Activated CD4-positive, alpha-beta T cell treated with anti-CD3 and anti-CD28 coated beads, Interleukin-2, amount 10 ng/mL, durations not matched to agents 7 days and 5 days (primary cell): ENCODE measurements at regions not wholly inside any gene's neighbourhood (a gene's known extent, or its start where the extent isn't known, plus 50 kb on each side); places are given as distances from the start of the nearest gene placed in this dataset.

ENCODE experiments used
- CTCF ChIA-PET: fragments of 350-600 bp; sonication (Branson Sonifier 250); formaldehyde crosslinking; loops from one replicate; lab custom pipeline; 2021; ENCODE audit warnings: antibody characterized with exemption; lab: Charles Lee
- POLR2A ChIA-PET: fragments of 350-600 bp; sonication (Branson Sonifier 250); formaldehyde crosslinking; loops from one replicate; lab custom pipeline; 2021; ENCODE audit warnings: antibody characterized with exemption; lab: Charles Lee
- DNase-seq: peaks from one replicate; pipeline ENCODE4 v3.0.0-alpha.2; 2020
- H3K27ac Mint-ChIP-seq: one replicate; pipeline ENCODE4 v1.8.0; 2021; ENCODE audit warnings: mild to moderate bottlenecking, moderate library complexity, mixed read lengths
- H3K27me3 Mint-ChIP-seq: one replicate; pipeline ENCODE4 v1.8.0; 2021; ENCODE audit warnings: mixed read lengths
- H3K36me3 Mint-ChIP-seq: one replicate; pipeline ENCODE4 v1.8.0; 2021; ENCODE audit warnings: low read depth, mixed read lengths
- H3K4me1 Mint-ChIP-seq: one replicate; pipeline ENCODE4 v1.8.0; 2021; ENCODE audit warnings: mixed read lengths
- H3K4me3 Mint-ChIP-seq: one replicate; pipeline ENCODE4 v1.8.0; 2021; ENCODE audit warnings: mild to moderate bottlenecking, moderate library complexity, mixed read lengths
- H3K9me3 Mint-ChIP-seq: one replicate; pipeline ENCODE4 v1.8.0; 2021; ENCODE audit warnings: mixed read lengths

DNA sequence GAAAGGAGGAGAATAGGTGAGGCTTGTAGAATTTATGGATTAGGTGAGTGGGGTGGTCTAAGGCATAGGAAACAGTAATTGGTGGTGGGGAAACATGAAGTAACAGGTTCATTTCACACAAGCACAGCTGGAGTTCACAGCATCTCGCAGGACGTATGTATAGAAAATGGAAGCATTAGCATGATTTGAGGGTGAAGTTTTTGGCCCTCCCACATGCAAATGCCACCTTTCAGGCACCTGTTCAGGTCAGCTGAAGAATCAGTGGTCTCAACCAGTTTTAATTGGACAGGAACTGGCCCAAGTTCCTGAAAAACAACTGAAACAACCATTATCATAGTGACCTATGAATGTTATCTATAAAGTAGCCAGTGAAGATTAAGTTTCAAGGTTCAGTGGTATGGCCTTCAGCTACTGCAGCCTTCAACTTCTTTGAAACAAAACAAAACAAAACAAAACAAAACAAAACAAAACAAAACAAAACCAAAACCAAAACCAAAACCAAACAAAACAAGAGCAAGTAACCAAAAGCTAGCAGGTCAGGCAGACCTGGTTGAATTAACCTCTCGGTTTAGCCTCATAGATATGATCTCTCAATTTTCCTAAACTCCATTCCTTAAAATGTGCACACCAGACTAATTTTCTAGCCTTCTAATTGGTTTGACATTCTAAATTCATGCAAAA lies 102.1 kb upstream of the SPHKAP start:
- H3K4me1 Mint-ChIP-seq, result no peaks in the 10 kb centered on the region
- ChIA-PET POLR2A (interaction anchor here (0.7 kb wide), 1 partner anchor 412 kb away, joined by 5 read pairs; no protein-coding TSS in a partner anchor), CTCF (no interaction called here)
- no peaks in the 10 kb centered on the region for H3K27me3 Mint-ChIP-seq
- H3K4me3 Mint-ChIP-seq, result no peak overlapping the region
- no peaks in the 10 kb centered on the region for H3K36me3 Mint-ChIP-seq
- no peak for DNase-seq
- no peaks in the 10 kb centered on the region for H3K9me3 Mint-ChIP-seq
- no peak overlapping the region for H3K27ac Mint-ChIP-seq

DNA sequence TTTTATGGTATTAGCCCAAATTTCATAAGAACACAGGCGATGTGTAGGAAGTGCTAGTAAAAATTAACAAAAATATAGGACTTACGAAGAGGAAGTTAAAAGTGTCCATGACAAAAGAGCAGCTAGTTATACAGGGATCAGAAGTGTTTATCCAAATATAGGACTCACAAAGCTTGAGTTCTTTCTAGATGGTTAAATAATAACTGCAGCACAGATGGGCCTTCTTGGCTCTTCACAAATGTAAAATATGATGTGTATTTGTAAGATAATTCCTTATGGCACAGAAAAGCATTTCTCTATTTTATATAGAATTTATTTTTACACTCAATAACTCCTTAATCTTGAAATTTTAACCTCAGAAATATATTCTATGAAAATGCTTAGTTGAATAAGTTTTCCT lies 100.9 kb upstream of the SPHKAP start:
- Mint-ChIP-seq H3K9me3 (no peaks in the 10 kb centered on the region), H3K4me1 (no peaks in the 10 kb centered on the region), H3K4me3 (no peak overlapping the region), H3K27me3 (no peaks in the 10 kb centered on the region), H3K36me3 (no peaks in the 10 kb centered on the region), H3K27ac (no peak overlapping the region)
- ChIA-PET POLR2A (no interaction called here), CTCF (no interaction called here)
- no peak for DNase-seq

DNA sequence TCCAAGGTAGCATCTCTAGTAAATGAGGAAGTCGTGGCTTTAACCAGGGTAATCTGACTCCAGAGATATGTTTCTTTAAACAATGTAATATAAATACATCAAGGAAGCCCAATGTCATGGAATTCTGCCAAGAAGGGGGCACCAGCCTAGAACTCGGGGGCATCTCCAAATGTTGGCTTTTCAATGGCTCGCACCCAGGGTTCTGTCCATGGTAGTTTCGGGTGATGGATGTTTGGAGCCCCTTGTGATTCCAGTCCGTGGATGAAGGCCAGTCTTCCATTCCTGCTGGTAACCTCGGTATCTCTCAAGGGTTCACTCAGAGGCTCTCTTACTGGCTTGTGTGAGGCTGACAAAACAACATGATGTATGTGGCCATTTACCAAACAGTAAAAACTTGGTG lies 91.7 kb upstream of the SPHKAP start:
- H3K27ac Mint-ChIP-seq, result no peak overlapping the region
- H3K4me3 Mint-ChIP-seq, result no peak overlapping the region
- no peak for DNase-seq
- CTCF ChIA-PET, result no interaction called here
- peaks cover 2% of the 10 kb centered on the region for H3K9me3 Mint-ChIP-seq
- no peaks in the 10 kb centered on the region for H3K36me3 Mint-ChIP-seq
- H3K27me3 Mint-ChIP-seq, result no peaks in the 10 kb centered on the region
- no peaks in the 10 kb centered on the region for H3K4me1 Mint-ChIP-seq
- POLR2A ChIA-PET, result no interaction called here

GRCh38 chr2:228269351-228269750 lies 87.9 kb upstream of the SPHKAP start:
- H3K27ac Mint-ChIP-seq, result no peak overlapping the region
- no peaks in the 10 kb centered on the region for H3K4me1 Mint-ChIP-seq
- DNase-seq, result no peak
- H3K9me3 Mint-ChIP-seq, result peaks cover 2% of the 10 kb centered on the region
- ChIA-PET CTCF (no interaction called here), POLR2A (no interaction called here)
- no peak overlapping the region for H3K4me3 Mint-ChIP-seq
- H3K27me3 Mint-ChIP-seq, result no peaks in the 10 kb centered on the region
- no peaks in the 10 kb centered on the region for H3K36me3 Mint-ChIP-seq

GRCh38 chr2:228268756-228269155 lies 87.3 kb upstream of the SPHKAP start:
- ChIA-PET POLR2A (no interaction called here), CTCF (no interaction called here)
- no peaks in the 10 kb centered on the region for H3K27me3 Mint-ChIP-seq
- H3K4me3 Mint-ChIP-seq, result no peak overlapping the region
- peaks cover 2% of the 10 kb centered on the region for H3K9me3 Mint-ChIP-seq
- DNase-seq, result no peak
- H3K27ac Mint-ChIP-seq, result no peak overlapping the region
- H3K4me1 Mint-ChIP-seq, result no peaks in the 10 kb centered on the region
- no peaks in the 10 kb centered on the region for H3K36me3 Mint-ChIP-seq

DNA sequence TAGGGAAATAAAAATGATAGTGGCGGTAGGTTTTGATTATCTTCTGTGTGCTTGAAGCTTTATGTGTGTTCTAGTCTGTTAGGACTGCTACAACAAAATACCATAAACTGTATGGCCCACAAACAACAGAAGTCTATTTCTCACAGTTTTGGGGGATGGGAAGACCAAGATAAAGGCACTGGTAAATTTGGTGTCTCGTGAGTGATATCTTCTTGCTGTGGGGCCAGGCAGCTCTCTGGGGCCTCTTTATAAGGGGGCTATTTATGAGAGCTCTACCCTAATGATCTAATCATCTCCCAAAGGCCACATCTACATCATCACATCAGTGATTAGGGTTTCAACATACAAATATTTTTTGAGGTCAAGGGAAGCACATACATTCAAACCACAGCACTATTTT lies 86.8 kb upstream of the SPHKAP start:
- Mint-ChIP-seq H3K27ac (no peak overlapping the region), H3K4me1 (no peaks in the 10 kb centered on the region), H3K27me3 (no peaks in the 10 kb centered on the region), H3K36me3 (no peaks in the 10 kb centered on the region), H3K4me3 (no peak overlapping the region), H3K9me3 (peaks cover 2% of the 10 kb centered on the region)
- POLR2A ChIA-PET, result no interaction called here
- CTCF ChIA-PET, result interaction anchor here (0.5 kb wide), 1 partner anchor 221 kb away, joined by 3 read pairs; no protein-coding TSS in a partner anchor
- no peak for DNase-seq

DNA sequence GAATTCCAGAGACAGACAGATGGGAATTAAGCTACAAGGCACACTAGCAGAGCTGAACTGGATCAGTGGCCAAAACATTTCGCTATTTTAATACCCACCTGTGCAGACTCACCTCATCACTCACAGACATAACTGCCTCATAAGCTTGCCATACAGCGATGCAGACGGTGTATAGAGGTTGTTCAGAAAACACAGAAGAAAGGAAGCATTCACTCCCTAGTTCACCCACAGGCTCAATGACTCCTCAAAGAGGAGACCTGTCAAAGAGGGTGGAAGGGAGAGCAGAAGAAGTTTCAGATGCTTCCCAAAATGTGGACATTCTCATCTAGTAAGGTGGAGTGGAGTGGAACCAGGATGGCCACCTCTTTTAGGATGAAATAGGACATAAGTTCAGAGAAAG lies 81.7 kb upstream of the SPHKAP start:
- ChIA-PET CTCF (interaction anchor here (0.5 kb wide), 1 partner anchor 690 kb away, joined by 3 read pairs; no protein-coding TSS in a partner anchor), POLR2A (no interaction called here)
- Mint-ChIP-seq H3K4me3 (no peak overlapping the region), H3K9me3 (peaks cover 8% of the 10 kb centered on the region), H3K4me1 (no peaks in the 10 kb centered on the region), H3K27me3 (no peaks in the 10 kb centered on the region), H3K36me3 (no peaks in the 10 kb centered on the region), H3K27ac (no peak overlapping the region)
- no peak for DNase-seq

GRCh38 chr2:228261546-228261945 lies 80.1 kb upstream of the SPHKAP start:
- ChIA-PET POLR2A (no interaction called here), CTCF (no interaction called here)
- peaks cover 8% of the 10 kb centered on the region for H3K9me3 Mint-ChIP-seq
- H3K27me3 Mint-ChIP-seq, result no peaks in the 10 kb centered on the region
- H3K27ac Mint-ChIP-seq, result no peak overlapping the region
- no peak for DNase-seq
- no peaks in the 10 kb centered on the region for H3K36me3 Mint-ChIP-seq
- no peaks in the 10 kb centered on the region for H3K4me1 Mint-ChIP-seq
- no peak overlapping the region for H3K4me3 Mint-ChIP-seq

DNA sequence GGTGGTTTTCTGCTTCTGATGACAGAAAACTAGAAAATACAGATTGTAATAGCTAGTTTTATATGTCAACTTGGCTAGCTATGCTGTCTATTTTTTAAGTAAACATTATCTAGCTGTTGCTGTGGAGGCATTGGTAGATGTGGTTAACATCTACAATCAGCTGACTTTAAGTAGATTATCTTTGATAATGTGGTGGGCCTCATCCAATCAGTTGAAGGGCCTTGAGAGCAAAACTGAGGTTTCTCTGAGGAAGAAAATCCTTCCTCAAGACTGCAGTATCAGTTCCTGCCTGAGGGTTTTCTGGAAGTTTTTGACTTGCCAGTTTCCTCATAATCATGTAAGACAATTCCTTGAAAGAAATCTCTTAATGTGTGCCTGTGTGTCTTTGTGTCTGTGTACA lies 75.9 kb upstream of the SPHKAP start:
- Mint-ChIP-seq H3K9me3 (peaks cover 9% of the 10 kb centered on the region), H3K27me3 (no peaks in the 10 kb centered on the region), H3K4me3 (no peak overlapping the region), H3K27ac (no peak overlapping the region), H3K4me1 (no peaks in the 10 kb centered on the region), H3K36me3 (no peaks in the 10 kb centered on the region)
- no peak for DNase-seq
- POLR2A ChIA-PET, result no interaction called here
- CTCF ChIA-PET, result no interaction called here

DNA sequence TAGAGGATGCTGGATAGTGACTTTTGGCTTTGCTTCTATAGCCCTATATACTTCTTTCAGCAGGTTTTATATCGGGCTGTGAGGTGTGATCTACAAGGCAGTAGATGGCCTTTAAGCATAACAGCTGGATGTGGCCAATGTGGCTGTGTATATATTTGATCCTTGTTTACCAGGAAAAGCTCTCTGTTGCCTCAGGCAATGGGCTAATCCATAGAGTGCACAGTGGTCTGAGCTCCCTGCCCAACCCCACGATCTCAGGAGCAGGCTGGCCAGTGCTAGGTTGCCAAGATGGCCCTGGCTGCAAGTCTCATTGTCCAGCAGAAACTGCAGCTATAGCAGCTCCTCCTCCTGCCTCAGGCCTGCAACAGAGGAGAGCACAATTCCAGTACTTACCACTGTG lies 72.3 kb upstream of the SPHKAP start:
- Mint-ChIP-seq H3K9me3 (peaks cover 2% of the 10 kb centered on the region), H3K27me3 (no peaks in the 10 kb centered on the region), H3K27ac (no peak overlapping the region), H3K36me3 (no peaks in the 10 kb centered on the region), H3K4me1 (no peaks in the 10 kb centered on the region), H3K4me3 (no peak overlapping the region)
- ChIA-PET CTCF (no interaction called here), POLR2A (no interaction called here)
- no peak for DNase-seq

GRCh38 chr2:228247335-228247734 lies 65.8 kb upstream of the SPHKAP start:
- Mint-ChIP-seq H3K4me3 (no peak overlapping the region), H3K9me3 (no peaks in the 10 kb centered on the region), H3K4me1 (no peaks in the 10 kb centered on the region), H3K27ac (no peak overlapping the region), H3K27me3 (no peaks in the 10 kb centered on the region), H3K36me3 (no peaks in the 10 kb centered on the region)
- ChIA-PET POLR2A (no interaction called here), CTCF (no interaction called here)
- DNase-seq, result no peak

DNA sequence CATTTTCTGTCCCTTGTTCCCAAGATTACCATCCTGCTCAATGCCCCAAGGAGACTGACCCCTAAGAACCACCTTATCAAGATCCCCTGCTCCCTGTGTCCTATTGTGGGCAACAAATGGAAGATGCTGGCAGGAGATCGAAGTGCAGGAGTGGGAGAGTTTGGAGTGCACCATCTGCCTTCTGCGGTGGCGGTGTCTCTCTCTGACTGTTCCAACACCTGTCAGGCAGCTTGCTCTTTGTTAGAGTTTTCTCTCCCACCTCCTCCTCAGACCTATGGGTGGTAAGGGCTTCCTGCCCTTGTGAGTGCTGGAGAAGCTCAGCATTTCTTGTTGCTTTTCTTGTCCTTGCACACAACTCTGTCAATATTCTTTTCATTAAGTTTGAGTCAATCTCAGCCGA lies 64.1 kb upstream of the SPHKAP start:
- no peak for DNase-seq
- CTCF ChIA-PET, result no interaction called here
- no peaks in the 10 kb centered on the region for H3K9me3 Mint-ChIP-seq
- H3K4me1 Mint-ChIP-seq, result no peaks in the 10 kb centered on the region
- POLR2A ChIA-PET, result no interaction called here
- no peak overlapping the region for H3K4me3 Mint-ChIP-seq
- no peaks in the 10 kb centered on the region for H3K36me3 Mint-ChIP-seq
- no peaks in the 10 kb centered on the region for H3K27me3 Mint-ChIP-seq
- H3K27ac Mint-ChIP-seq, result no peak overlapping the region

GRCh38 chr2:228242591-228242990 lies 61.1 kb upstream of the SPHKAP start:
- H3K4me3 Mint-ChIP-seq, result no peak overlapping the region
- no peaks in the 10 kb centered on the region for H3K4me1 Mint-ChIP-seq
- CTCF ChIA-PET, result no interaction called here
- DNase-seq, result no peak
- no peaks in the 10 kb centered on the region for H3K9me3 Mint-ChIP-seq
- H3K36me3 Mint-ChIP-seq, result no peaks in the 10 kb centered on the region
- no peak overlapping the region for H3K27ac Mint-ChIP-seq
- H3K27me3 Mint-ChIP-seq, result no peaks in the 10 kb centered on the region
- POLR2A ChIA-PET, result no interaction called here

DNA sequence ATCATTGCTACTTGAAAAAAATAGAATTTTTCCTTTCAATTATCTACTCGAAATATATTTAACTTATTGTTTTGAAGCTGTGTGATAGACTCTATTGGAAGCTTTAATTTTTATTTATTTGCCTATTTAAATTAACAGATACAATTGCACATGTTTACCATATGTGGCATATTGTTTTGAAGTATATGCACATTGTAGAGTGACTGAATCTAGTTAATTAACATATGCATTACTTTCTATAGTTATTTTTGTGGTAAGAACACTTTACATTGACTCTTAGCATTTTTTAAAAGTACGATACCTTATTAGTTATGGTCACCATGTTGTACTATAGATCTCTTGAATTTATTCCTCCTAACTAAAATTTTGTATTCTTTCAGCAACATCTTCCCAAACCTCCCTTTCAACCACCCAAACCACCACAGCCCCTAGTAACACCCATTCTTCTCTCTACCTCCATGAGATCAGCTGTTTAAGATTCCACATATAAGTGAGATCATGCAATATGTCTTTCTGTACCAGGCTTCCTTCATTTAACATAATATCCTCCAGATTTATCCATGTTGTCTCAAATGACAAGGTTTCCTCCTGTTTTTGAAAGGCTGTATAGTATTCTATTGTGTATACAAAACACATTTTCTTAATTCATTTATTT lies 58.5 kb upstream of the SPHKAP start:
- no peak overlapping the region for H3K4me3 Mint-ChIP-seq
- POLR2A ChIA-PET, result no interaction called here

More for the DNA sequence above, 58.5 kb upstream of the SPHKAP start:
- no peaks in the 10 kb centered on the region for H3K27me3 Mint-ChIP-seq
- DNase-seq, result no peak
- CTCF ChIA-PET, result no interaction called here
- H3K9me3 Mint-ChIP-seq, result no peaks in the 10 kb centered on the region
- H3K4me1 Mint-ChIP-seq, result no peaks in the 10 kb centered on the region
- H3K36me3 Mint-ChIP-seq, result no peaks in the 10 kb centered on the region
- no peak overlapping the region for H3K27ac Mint-ChIP-seq
